GM12878 (cell line): ENCODE measurements at regions not wholly inside any gene's neighbourhood (a gene's known extent, or its start where the extent isn't known, plus 50 kb on each side); places are given as distances from the start of the nearest gene placed in this dataset.

ENCODE experiments used
- ATAC-seq: fragments of 200-7000 bp; cut with Tn5 transposase; 3 replicates; pipeline ENCODE4 v1.9.1; 2020; ENCODE audit warnings: mild to moderate bottlenecking, moderate library complexity
- BruUV-seq: library from RNA; stranded (reverse); fragments of 400-500 nt; replicated peaks from 2 replicates; lab custom pipeline; 2021; lab: Mats Ljungman, UMichigan
- CTCF ChIA-PET: fragments of 300-600 bp; sonication (Branson Sonifier 250); formaldehyde crosslinking; extraction: SDS; loops from one replicate; lab custom pipeline; 2021; ENCODE audit warnings: inconsistent platforms; lab: Yijun Ruan, JAX
- POLR2A ChIA-PET: fragments of 350-600 bp; formaldehyde crosslinking; extraction: SDS; loops from one replicate; lab custom pipeline; 2021; ENCODE audit warnings: inconsistent platforms; lab: Charles Lee
- RAD21 ChIA-PET: fragments of 300-600 bp; sonication (Branson Sonifier 250); formaldehyde crosslinking; loops from one replicate; lab custom pipeline; 2023; ENCODE audit warnings: antibody characterized with exemption; ENCODE audit not compliant: unreplicated experiment; lab: Charles Lee
- SMC1A ChIA-PET: fragments of 300-600 bp; sonication (Branson Sonifier 250); formaldehyde crosslinking; loops from one replicate; lab custom pipeline; 2023; ENCODE audit not compliant: unreplicated experiment, uncharacterized antibody; lab: Charles Lee
- DNase-seq: peaks from one replicate; pipeline ENCODE4 v3.0.0-alpha.2; 2011; ENCODE audit warnings: low read depth, low spot score
- FAIRE-seq: peaks from 3 replicates; lab custom pipeline; 2011; peaks lifted over from hg19 to GRCh38; lab: Jason Lieb, UNC
- H2AFZ ChIP-seq: 2 replicates; pipeline ENCODE4 v1.6.0; 2011; ENCODE audit warnings: low read depth, low read length, control low read depth; ENCODE audit not compliant: control insufficient read depth
- H3K27ac ChIP-seq: 2 replicates; pipeline ENCODE4 v1.5.1; 2011; ENCODE audit warnings: control low read depth; ENCODE audit not compliant: control insufficient read depth, insufficient read depth
- H3K27me3 ChIP-seq, 2 experiments: replicated peaks in 1 of 2; 2 replicates each; pipeline versions ENCODE4 v1.6.0 to v1.6.1; 2011; ENCODE audit warnings: low read length in 1 of 2; ENCODE audit not compliant: control insufficient read depth in 2 of 2, insufficient read depth in 2 of 2
- H3K36me3 ChIP-seq, 2 experiments: 2 replicates each; pipeline ENCODE4 v1.5.1; 2011; ENCODE audit warnings: low read length in 1 of 2; ENCODE audit not compliant: control insufficient read depth in 2 of 2, insufficient read depth in 2 of 2
- H3K4me1 ChIP-seq: 2 replicates; pipeline ENCODE4 v1.6.1; 2011; ENCODE audit warnings: mild to moderate bottlenecking, low read length, moderate library complexity, mixed read lengths; ENCODE audit not compliant: control insufficient read depth, insufficient read depth
- H3K4me2 ChIP-seq: 2 replicates; pipeline ENCODE4 v1.6.0; 2011; ENCODE audit warnings: control low read depth; ENCODE audit not compliant: control insufficient read depth, insufficient read depth
- H3K4me3 ChIP-seq: fragments of 200-600 bp; sonication (generic); 2 replicates; pipeline ENCODE4 v1.5.1; 2016
- H3K79me2 ChIP-seq: 2 replicates; pipeline ENCODE4 v1.6.0; 2011; ENCODE audit warnings: low read length; ENCODE audit not compliant: control insufficient read depth, insufficient read depth
- H3K9ac ChIP-seq: 2 replicates; pipeline ENCODE4 v1.8.0; 2011; ENCODE audit warnings: low read length, control low read depth, mixed read lengths; ENCODE audit not compliant: control insufficient read depth, insufficient read depth
- H3K9me3 ChIP-seq: replicated peaks from 3 replicates; pipeline ENCODE4 v1.5.1; 2011; ENCODE audit warnings: mild to moderate bottlenecking, low read length; ENCODE audit not compliant: control insufficient read depth, insufficient read depth
- H4K20me1 ChIP-seq: 2 replicates; pipeline ENCODE4 v1.6.0; 2011; ENCODE audit not compliant: control insufficient read depth, insufficient read depth
- CHD4 ChIP-seq: fragments of 200-600 bp; sonication (generic); IDR thresholded peaks from 2 replicates; pipeline ENCODE4 v1.6.1; 2016; ENCODE audit warnings: mild to moderate bottlenecking
- CREM ChIP-seq: IDR thresholded peaks from 2 replicates; pipeline ENCODE4 v1.6.1; 2014; ENCODE audit warnings: antibody characterized with exemption, low read depth
- E4F1 ChIP-seq: fragments of 450-650 bp; IDR thresholded peaks from 2 replicates; pipeline ENCODE4 v1.6.1; 2018; ENCODE audit warnings: borderline replicate concordance, mild to moderate bottlenecking; ENCODE audit not compliant: partially characterized antibody
- EED ChIP-seq: sonication (generic); IDR thresholded peaks from 2 replicates; pipeline ENCODE4 v1.6.1; 2016; ENCODE audit warnings: antibody characterized with exemption, low read depth
- EP300 ChIP-seq, 2 experiments: fragments of 150-350 bp in 1 of 2; IDR thresholded peaks; 2 replicates each; pipeline ENCODE4 v1.6.1; 2011 to 2012; ENCODE audit warnings: low read depth in 2 of 2, low read length in 2 of 2, borderline replicate concordance in 1 of 2, improper control_type of control experiment in 1 of 2, inconsistent platforms in 1 of 2; ENCODE audit not compliant: control insufficient read depth in 1 of 2
- GATAD2B ChIP-seq: fragments of 450-650 bp; conservative IDR thresholded peaks from 2 replicates; pipeline ENCODE4 v1.6.1; 2017; ENCODE audit warnings: low read depth, mild to moderate bottlenecking, moderate library complexity
- IKZF2 ChIP-seq, 2 experiments: fragments of 450-650 bp; IDR thresholded peaks; 2 replicates each; pipeline ENCODE4 v1.6.1; 2017; ENCODE audit warnings: mild to moderate bottlenecking in 2 of 2, moderate library complexity in 2 of 2
- JUNB ChIP-seq: IDR thresholded peaks from 2 replicates; pipeline ENCODE4 v1.6.1; 2016; ENCODE audit warnings: antibody characterized with exemption, mild to moderate bottlenecking
- MTA3 ChIP-seq: IDR thresholded peaks from 2 replicates; pipeline ENCODE4 v1.6.1; 2012; ENCODE audit warnings: low read length, inconsistent platforms, borderline replicate concordance
- NKRF ChIP-seq: fragments of 450-650 bp; conservative IDR thresholded peaks from 2 replicates; pipeline ENCODE4 v1.6.1; 2017; ENCODE audit warnings: mild to moderate bottlenecking, moderate library complexity
- NR2C1 ChIP-seq: fragments of 450-650 bp; IDR thresholded peaks from 2 replicates; pipeline ENCODE4 v1.6.1; 2017; ENCODE audit warnings: antibody characterized with exemption, mild to moderate bottlenecking, moderate library complexity
- NR2C2 ChIP-seq: IDR thresholded peaks from 2 replicates; pipeline ENCODE4 v1.6.1; 2011; ENCODE audit warnings: borderline replicate concordance, low read depth; ENCODE audit not compliant: control insufficient read depth, insufficient read length
- PAX5 ChIP-seq: IDR thresholded peaks from 2 replicates; pipeline ENCODE4 v1.6.1; 2011; ENCODE audit warnings: low read depth, low read length, borderline replicate concordance
- PML ChIP-seq: IDR thresholded peaks from 2 replicates; pipeline ENCODE4 v1.6.1; 2012; ENCODE audit warnings: low read length, inconsistent platforms
- RB1 ChIP-seq: fragments of 450-650 bp; formaldehyde crosslinking; IDR thresholded peaks from 2 replicates; pipeline ENCODE4 v1.6.1; 2017; ENCODE audit warnings: mild to moderate bottlenecking, borderline replicate concordance
- RELB ChIP-seq: fragments of 450-650 bp; IDR thresholded peaks from 2 replicates; pipeline ENCODE4 v1.6.1; 2017; ENCODE audit warnings: low read depth, mild to moderate bottlenecking, moderate library complexity
- RFX5 ChIP-seq: IDR thresholded peaks from 2 replicates; pipeline ENCODE4 v1.6.1; 2011; ENCODE audit warnings: low read depth, low read length, improper control_type of control experiment
- RUNX3 ChIP-seq: IDR thresholded peaks from 2 replicates; pipeline ENCODE4 v1.6.1; 2012; ENCODE audit warnings: low read length, inconsistent platforms
- TCF3 ChIP-seq: IDR thresholded peaks from 2 replicates; pipeline ENCODE4 v1.6.1; 2012; ENCODE audit warnings: low read depth, mild to moderate bottlenecking, low read length, borderline replicate concordance; ENCODE audit not compliant: insufficient read depth
- ZZZ3 ChIP-seq: IDR thresholded peaks from 2 replicates; pipeline ENCODE4 v1.6.1; 2011; ENCODE audit warnings: low read depth; ENCODE audit not compliant: control insufficient read depth, insufficient read length
- WGBS: methylation state at CpG from one replicate; pipeline ENCODE4 v1.1.6; 2016; ENCODE audit warnings: low lambda C conversion rate; ENCODE audit not compliant: insufficient replicate concordance, insufficient coverage; ENCODE audit errors: missing lambda C conversion rate; 5-methylcytosine and 5-hydroxymethylcytosine counted together
- in situ Hi-C: fragments of 300-500 bp; cut with MboI; formaldehyde crosslinking; loops from 9 replicates; pipeline ENCODE4 v1.14.3; 2018; ENCODE audit warnings: mixed read lengths
- intact Hi-C: fragments of 100-400 bp; cut with micrococcal nuclease; formaldehyde crosslinking; loops from one replicate; pipeline ENCODE4 v1.14.2; 2022; ENCODE audit not compliant: unreplicated experiment

GRCh38 chr9:101846161-101846560 lies 107.7 kb upstream of the GRIN3A start:
- no peak overlapping the region for H2AFZ ChIP-seq
- no peak for FAIRE-seq
- H3K9me3 ChIP-seq = no peaks in the 10 kb centered on the region
- no peaks in the 10 kb centered on the region for H3K79me2 ChIP-seq
- in situ Hi-C loops (no loop called here), intact Hi-C loops (no loop called here)
- ATAC-seq = no peak
- no peak overlapping the region for H3K9ac ChIP-seq
- no TSS peak for BruUV-seq
- no peak for TF ChIP-seq RB1
- no peak for TF ChIP-seq ZZZ3
- TF ChIP-seq JUNB = no peak
- TF ChIP-seq RFX5 = no peak
- no peak for TF ChIP-seq NKRF
- TF ChIP-seq IKZF2 (IDR thresholded peaks at IDR 0.05) = no peak
- no peak for TF ChIP-seq E4F1
- no peak for TF ChIP-seq NR2C2
- TF ChIP-seq MTA3 = no peak
- TF ChIP-seq CHD4 = no peak
- TF ChIP-seq PAX5 = no peak
- no peak for TF ChIP-seq EED
- TF ChIP-seq GATAD2B = no peak
- no peak for TF ChIP-seq PML
- TF ChIP-seq EP300 (IDR thresholded peaks at IDR 0.05; ENCODE audit: borderline replicate concordance in 1 of 2, control insufficient read depth in 1 of 2, low read depth in 2 of 2, low read length in 2 of 2) = no peak
- TF ChIP-seq TCF3 = no peak
- TF ChIP-seq CREM = no peak
- no peak for TF ChIP-seq RELB
- TF ChIP-seq RUNX3 = no peak
- no peak for TF ChIP-seq NR2C1
- H3K27ac ChIP-seq = no peak overlapping the region
- ChIA-PET RAD21 (no interaction called here), POLR2A (no interaction called here), CTCF (no interaction called here), SMC1A (no interaction called here)
- no peaks in the 10 kb centered on the region for H3K27me3 ChIP-seq
- 0% methylated on average over 4 of the region's 4 CpGs for WGBS
- no peak overlapping the region for H3K4me3 ChIP-seq
- H3K4me2 ChIP-seq = no peak overlapping the region
- no peaks in the 10 kb centered on the region for H3K4me1 ChIP-seq
- no peaks in the 10 kb centered on the region for H4K20me1 ChIP-seq
- no peaks in the 10 kb centered on the region for H3K36me3 ChIP-seq
- no peak for DNase-seq
